GM12892 (cell line): ENCODE measurements at regions not wholly inside any gene's neighbourhood (a gene's known extent, or its start where the extent isn't known, plus 50 kb on each side); places are given as distances from the start of the nearest gene placed in this dataset.

ENCODE experiments used
- POLR2A ChIP-seq: IDR thresholded peaks from 2 replicates; pipeline ENCODE4 v1.6.1; 2011; ENCODE audit warnings: low read depth, low read length, control low read depth
- POLR2AphosphoS5 ChIP-seq: IDR thresholded peaks from 2 replicates; pipeline ENCODE4 v1.6.1; 2011; ENCODE audit warnings: low read depth, low read length, control low read depth
- TAF1 ChIP-seq: IDR thresholded peaks from 2 replicates; pipeline ENCODE4 v1.6.1; 2011; ENCODE audit warnings: low read depth, mild to moderate bottlenecking, control low read depth, low read length, borderline replicate concordance

GRCh38 chr22:27128461-27129085 is 471.2 kb downstream of the MIAT start:
- TF ChIP-seq POLR2AphosphoS5 (no peak), POLR2A (no peak), TAF1 (no peak)
